ENCODE measurements at regions not wholly inside any gene's neighbourhood (a gene's known extent, or its start where the extent isn't known, plus 50 kb on each side); places are given as distances from the start of the nearest gene placed in this dataset.

DNA sequence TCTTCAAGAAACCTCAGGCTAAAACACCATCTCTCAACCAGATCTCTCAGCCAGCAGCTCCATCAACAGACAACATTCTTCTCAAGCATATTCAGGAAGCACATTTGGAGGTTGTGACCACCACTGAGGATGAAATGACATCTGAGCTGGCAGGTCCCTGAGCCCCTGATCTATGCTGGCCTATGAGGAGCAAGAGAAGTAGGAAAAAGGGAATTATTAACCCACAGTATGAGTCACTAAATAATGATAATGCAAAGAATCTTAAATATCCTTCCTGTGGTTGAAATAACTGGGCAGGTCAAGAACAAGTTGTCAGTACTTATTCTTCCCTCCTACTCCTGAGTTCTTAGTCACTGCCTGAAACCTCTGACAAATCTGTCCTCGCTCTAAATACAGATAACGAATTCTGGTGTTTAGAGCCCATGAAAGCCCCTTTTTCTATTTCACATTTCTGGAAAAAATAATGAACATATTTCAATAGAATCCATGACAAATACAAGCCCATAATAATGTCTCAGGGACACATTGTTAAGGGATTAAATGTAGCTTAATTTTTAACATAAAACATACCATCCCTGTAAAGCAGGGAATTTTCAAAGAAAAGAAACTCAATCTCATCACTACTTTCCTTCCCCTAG lies 225.8 kb upstream of the IRS2 start:
- TF ChIP-seq NPAS2 (CRISPR knock-in tag; IDR thresholded peaks at IDR 0.05; ENCODE audit: borderline replicate concordance) (no peak), RCOR1 (IDR thresholded peaks at IDR 0.05; ENCODE audit: low read depth, low read length) (no peak), PHF8 (IDR thresholded peaks at IDR 0.05; ENCODE audit: borderline replicate concordance, low read depth) (no peak), CTCF (IDR thresholded peaks at IDR 0.05) (no peak), POLR2A (IDR thresholded peaks at IDR 0.05; ENCODE audit: low read length) (no peak), EP300 (IDR thresholded peaks at IDR 0.05) (peak; percentile 37 to 50; a peak in 2 of 5 replicates), MAZ (IDR thresholded peaks at IDR 0.05; ENCODE audit: borderline replicate concordance, low read depth, low read length) (no peak), MAX (IDR thresholded peaks at IDR 0.05) (peak; percentile 37; the same call in 1 of the 2 replicates), CEBPB (IDR thresholded peaks at IDR 0.05) (peak in 1 of 2 experiments; percentile 17; a peak in 1 of 4 replicates), HOXA7 (CRISPR knock-in tag; IDR thresholded peaks at IDR 0.05) (no peak), SMC3 (IDR thresholded peaks at IDR 0.05) (no peak), RARB (CRISPR knock-in tag; IDR thresholded peaks at IDR 0.05) (no peak)

Measured in A549 (cell line).